IMR-90 (cell line): ENCODE measurements at regions not wholly inside any gene's neighbourhood (a gene's known extent, or its start where the extent isn't known, plus 50 kb on each side); places are given as distances from the start of the nearest gene placed in this dataset.

Experiments
- ATAC-seq: fragments of 200-7000 bp; cut with Tn5 transposase; 2 replicates; pipeline ENCODE4 v1.9.1; 2020; ENCODE audit warnings: low read depth, mild to moderate bottlenecking, moderate library complexity
- BruUV-seq: library from RNA; stranded (reverse); fragments of 400-500 nt; replicated peaks from 2 replicates; lab custom pipeline; 2021; lab: Mats Ljungman, UMichigan
- CTCF ChIA-PET: fragments of 300-600 bp; formaldehyde crosslinking; extraction: SDS; loops from one replicate; lab custom pipeline; 2021; ENCODE audit warnings: antibody characterized with exemption; lab: Yijun Ruan, JAX
- POLR2A ChIA-PET: fragments of 300-600 bp; sonication (Branson Sonifier 250); formaldehyde crosslinking; loops from one replicate; lab custom pipeline; 2022; ENCODE audit warnings: antibody characterized with exemption; ENCODE audit not compliant: unreplicated experiment; lab: Charles Lee
- DNase-seq: peaks from one replicate; pipeline ENCODE4 v3.0.0; 2013
- H2AFZ ChIP-seq: replicated peaks from 2 replicates; pipeline ENCODE3; 2013; ENCODE audit warnings: low read length, mild to moderate bottlenecking; ENCODE audit not compliant: poor library complexity
- H2AK5ac ChIP-seq: 2 replicates; pipeline ENCODE4 v1.6.1; 2013; ENCODE audit warnings: low read depth, low read length, inconsistent platforms
- H2AK9ac ChIP-seq: replicated peaks from 2 replicates; pipeline ENCODE3; 2013; ENCODE audit warnings: mild to moderate bottlenecking, low read depth, low read length, moderate library complexity; ENCODE audit not compliant: poor library complexity
- H2BK120ac ChIP-seq: 2 replicates; pipeline ENCODE4 v1.6.1; 2013; ENCODE audit warnings: low read depth, low read length, inconsistent platforms
- H2BK15ac ChIP-seq: 3 replicates; pipeline ENCODE4 v1.6.1; 2013; ENCODE audit warnings: low read depth, low read length, inconsistent platforms
- H2BK20ac ChIP-seq: 2 replicates; pipeline ENCODE4 v1.6.1; 2013; ENCODE audit warnings: low read depth, mild to moderate bottlenecking, inconsistent platforms, low read length, moderate library complexity
- H2BK5ac ChIP-seq: 2 replicates; pipeline ENCODE4 v1.6.1; 2013; ENCODE audit warnings: mild to moderate bottlenecking, low read depth, low read length, inconsistent platforms; ENCODE audit not compliant: poor library complexity, severe bottlenecking
- H3K14ac ChIP-seq: replicated peaks from 2 replicates; pipeline ENCODE4 v1.6.1; 2013; ENCODE audit warnings: low read depth, low read length, inconsistent platforms
- H3K18ac ChIP-seq: 2 replicates; pipeline ENCODE4 v1.6.1; 2013; ENCODE audit warnings: low read depth, low read length, control low read depth
- H3K23ac ChIP-seq: 2 replicates; pipeline ENCODE4 v1.6.1; 2013; ENCODE audit warnings: low read depth, low read length, inconsistent platforms
- H3K27ac ChIP-seq: 2 replicates; pipeline ENCODE4 v1.5.1; 2013; ENCODE audit warnings: mild to moderate bottlenecking, control low read depth, low read length; ENCODE audit not compliant: insufficient read depth
- H3K27me3 ChIP-seq: 2 replicates; pipeline ENCODE4 v1.6.1; 2013; ENCODE audit warnings: low read length; ENCODE audit not compliant: control insufficient read depth, insufficient read depth
- H3K36me3 ChIP-seq: 2 replicates; pipeline ENCODE4 v1.6.1; 2013; ENCODE audit warnings: low read length, mixed read lengths; ENCODE audit not compliant: control insufficient read depth, insufficient read depth
- H3K4ac ChIP-seq: 2 replicates; pipeline ENCODE4 v1.6.1; 2013; ENCODE audit warnings: low read depth, low read length, inconsistent platforms
- H3K4me1 ChIP-seq: 2 replicates; pipeline ENCODE4 v1.6.1; 2013; ENCODE audit warnings: low read length, mixed read lengths; ENCODE audit not compliant: control insufficient read depth, insufficient read depth
- H3K4me2 ChIP-seq: 2 replicates; pipeline ENCODE4 v1.6.1; 2013; ENCODE audit warnings: low read depth, mild to moderate bottlenecking, control low read depth, low read length, moderate library complexity
- H3K4me3 ChIP-seq: 2 replicates; pipeline ENCODE4 v1.5.1; 2013; ENCODE audit warnings: low read depth, mild to moderate bottlenecking, control low read depth, low read length, moderate library complexity; ENCODE audit not compliant: insufficient read depth
- H3K56ac ChIP-seq: 2 replicates; pipeline ENCODE4 v1.6.1; 2013; ENCODE audit warnings: low read length, inconsistent platforms; ENCODE audit not compliant: insufficient read depth; ENCODE audit errors: extremely low read depth
- H3K79me1 ChIP-seq, 2 experiments: 2 replicates each; pipeline ENCODE4 v1.6.1; 2013; ENCODE audit warnings: low read length in 2 of 2, inconsistent platforms in 1 of 2, low read depth in 1 of 2
- H3K9ac ChIP-seq: 2 replicates; pipeline ENCODE4 v1.6.1; 2013; ENCODE audit warnings: low read depth, low read length, control low read depth
- H3K9me1 ChIP-seq: 2 replicates; pipeline ENCODE4 v1.6.1; 2013; ENCODE audit warnings: low read length, inconsistent platforms; ENCODE audit not compliant: insufficient read depth
- H3K9me3 ChIP-seq: 2 replicates; pipeline ENCODE4 v1.6.1; 2013; ENCODE audit warnings: low read length; ENCODE audit not compliant: control insufficient read depth, insufficient read depth
- H4K20me1 ChIP-seq: 2 replicates; pipeline ENCODE4 v1.6.1; 2013; ENCODE audit warnings: low read length, inconsistent platforms; ENCODE audit not compliant: insufficient read depth
- H4K5ac ChIP-seq: 2 replicates; pipeline ENCODE4 v1.6.1; 2013; ENCODE audit warnings: mild to moderate bottlenecking, low read depth, low read length, control low read depth
- H4K8ac ChIP-seq, 2 experiments: 2 replicates each; pipeline ENCODE4 v1.6.1; 2013; ENCODE audit warnings: low read depth in 2 of 2, low read length in 2 of 2, control low read depth in 1 of 2, inconsistent platforms in 1 of 2
- H4K91ac ChIP-seq: 2 replicates; pipeline ENCODE4 v1.6.1; 2013; ENCODE audit warnings: low read depth, low read length, inconsistent platforms; ENCODE audit not compliant: insufficient read depth
- BHLHE40 ChIP-seq: fragments of 150-350 bp; IDR thresholded peaks from 2 replicates; pipeline ENCODE4 v1.6.1; 2016; ENCODE audit warnings: mild to moderate bottlenecking, low read depth, low read length
- CEBPB ChIP-seq: IDR thresholded peaks from 2 replicates; pipeline ENCODE4 v1.6.1; 2012; ENCODE audit warnings: low read depth, low read length, improper control_type of control experiment
- CHD1 ChIP-seq: IDR thresholded peaks from 2 replicates; pipeline ENCODE4 v1.6.1; 2012; ENCODE audit warnings: low read depth, low read length, improper control_type of control experiment
- CTCF ChIP-seq: conservative IDR thresholded peaks from 2 replicates; pipeline ENCODE4 v1.5.1; 2012; ENCODE audit warnings: mild to moderate bottlenecking, low read depth, low read length, improper control_type of control experiment
- FOS ChIP-seq: fragments of 150-350 bp; IDR thresholded peaks from 2 replicates; pipeline ENCODE4 v1.6.1; 2016; ENCODE audit warnings: low read depth, low read length
- MAZ ChIP-seq: IDR thresholded peaks from 2 replicates; pipeline ENCODE4 v1.6.1; 2012; ENCODE audit warnings: low read depth, mild to moderate bottlenecking, low read length, improper control_type of control experiment, moderate library complexity, borderline replicate concordance
- MXI1 ChIP-seq: IDR thresholded peaks from 2 replicates; pipeline ENCODE4 v1.6.1; 2012; ENCODE audit warnings: low read depth, mild to moderate bottlenecking, low read length, moderate library complexity, borderline replicate concordance
- POLR2A ChIP-seq: IDR thresholded peaks from 2 replicates; pipeline ENCODE4 v1.6.1; 2012; ENCODE audit warnings: mild to moderate bottlenecking, low read depth, low read length
- RAD21 ChIP-seq: IDR thresholded peaks from 2 replicates; pipeline ENCODE4 v1.6.1; 2012; ENCODE audit warnings: low read length, improper control_type of control experiment
- RCOR1 ChIP-seq: IDR thresholded peaks from 2 replicates; pipeline ENCODE4 v1.6.1; 2012; ENCODE audit warnings: mild to moderate bottlenecking, low read length, improper control_type of control experiment; ENCODE audit not compliant: insufficient replicate concordance
- RFX5 ChIP-seq: IDR thresholded peaks from 2 replicates; pipeline ENCODE4 v1.8.0; 2012; ENCODE audit warnings: low read depth, mild to moderate bottlenecking, low read length, moderate library complexity
- SMC3 ChIP-seq: fragments of 150-350 bp; IDR thresholded peaks from 2 replicates; pipeline ENCODE4 v1.6.1; 2016; ENCODE audit warnings: low read depth, mild to moderate bottlenecking, antibody characterized with exemption, low read length, moderate library complexity
- USF2 ChIP-seq: fragments of 150-350 bp; IDR thresholded peaks from 2 replicates; pipeline ENCODE4 v1.6.1; 2017; ENCODE audit warnings: mild to moderate bottlenecking, antibody characterized with exemption, low read length, low read depth
- WGBS, 2 experiments: methylation state at CpG; one replicate each; pipeline versions ENCODE4 v1.1.5 to v1.1.7; 2013; ENCODE audit warnings: missing lambda C conversion rate in 2 of 2; ENCODE audit not compliant: insufficient read length in 1 of 2; ENCODE audit errors: extremely low coverage in 2 of 2; 5-methylcytosine and 5-hydroxymethylcytosine counted together
- dilution Hi-C: fragments of 300-500 bp; cut with HindIII; formaldehyde crosslinking; loops from one replicate; pipeline ENCODE4 v1.14.3; 2018; ENCODE audit warnings: low sequenced_read_pairs; ENCODE audit not compliant: unreplicated experiment
- in situ Hi-C: fragments of 300-500 bp; cut with MboI; formaldehyde crosslinking; loops from 3 replicates; pipeline ENCODE4 v1.14.3; 2019; ENCODE audit warnings: low sequenced_read_pairs, inconsistent platforms, mixed read lengths
- intact Hi-C: fragments of 100-400 bp; cut with micrococcal nuclease; formaldehyde crosslinking; loops from 2 replicates; pipeline ENCODE4 v1.10.0; 2022

GRCh38 chr3:95327478-95327877, 1264.6 kb downstream of the NSUN3 start:
- in situ Hi-C loops: no loop called here
- Histone ChIP-seq H3K27me3 (no peaks in the 10 kb centered on the region), H3K36me3 (no peaks in the 10 kb centered on the region), H3K4me1 (no peaks in the 10 kb centered on the region), H3K23ac (no peak overlapping the region), H3K9me3 (peaks cover 7% of the 10 kb centered on the region), H2BK5ac (no peak overlapping the region), H4K91ac (no peak overlapping the region), H3K4me3 (no peak overlapping the region), H4K5ac (no peak overlapping the region), H4K8ac (no peak overlapping the region), H2BK120ac (no peak overlapping the region), H2AK5ac (no peak overlapping the region), H2AK9ac (no peak overlapping the region), H3K27ac (no peak overlapping the region), H2AFZ (no peak overlapping the region), H3K56ac (no peak overlapping the region), H3K4me2 (no peak overlapping the region), H3K14ac (no peak overlapping the region), H3K4ac (no peak overlapping the region), H4K20me1 (no peaks in the 10 kb centered on the region), H3K9ac (no peak overlapping the region), H3K9me1 (no peaks in the 10 kb centered on the region), H2BK20ac (no peak overlapping the region), H3K79me1 (no peaks in the 10 kb centered on the region), H2BK15ac (no peak overlapping the region), H3K18ac (no peak overlapping the region)
- WGBS, 2 experiments: no CpG with 5 or more reads among the region's 2 CpGs
- ChIA-PET CTCF (no interaction called here), POLR2A (no interaction called here)
- ATAC-seq (no peak), DNase-seq (no peak)
- no peak for TF ChIP-seq RAD21
- no peak for TF ChIP-seq CEBPB
- no peak for TF ChIP-seq FOS
- no peak for TF ChIP-seq RFX5
- no peak for TF ChIP-seq POLR2A
- no peak for TF ChIP-seq MXI1
- no peak for TF ChIP-seq CTCF
- TF ChIP-seq SMC3: no peak
- TF ChIP-seq MAZ: no peak
- TF ChIP-seq RCOR1: no peak
- no peak for TF ChIP-seq CHD1
- no peak for TF ChIP-seq USF2
- no peak for TF ChIP-seq BHLHE40
- dilution Hi-C loops: no loop called here
- intact Hi-C loops: no loop called here
- no TSS peak for BruUV-seq
